GM19324 (cell line): ENCODE measurements at regions not wholly inside any gene's neighbourhood (a gene's known extent, or its start where the extent isn't known, plus 50 kb on each side); places are given as distances from the start of the nearest gene placed in this dataset.

Source experiments
- ATAC-seq: cut with Tn5 transposase; IDR thresholded peaks from one replicate; pipeline ENCODE4 v1.9.1; 2021; ENCODE audit warnings: mild to moderate bottlenecking, moderate library complexity; ENCODE audit not compliant: unreplicated experiment, low FRiP score

- no peak for ATAC-seq
These were observed 612.7 kb upstream of the ZWINT start for GRCh38 chr10:56973766-56974165.

- ATAC-seq = no peak
These were observed 582.2 kb upstream of the ZWINT start for GRCh38 chr10:56943221-56943755.

GRCh38 chr10:56934515-56934914, 573.5 kb upstream of the ZWINT start:
- ATAC-seq = no peak

GRCh38 chr10:56928714-56929113, 567.7 kb upstream of the ZWINT start:
- ATAC-seq = no peak

GRCh38 chr10:56927701-56928100, 566.6 kb upstream of the ZWINT start:
- ATAC-seq = no peak

- no peak for ATAC-seq
These were observed 559.7 kb upstream of the ZWINT start for GRCh38 chr10:56920601-56921261.

GRCh38 chr10:56912043-56912442, 551.0 kb upstream of the ZWINT start:
- ATAC-seq = no peak

GRCh38 chr10:56905051-56905450, 544.0 kb upstream of the ZWINT start:
- ATAC-seq = no peak

- no peak for ATAC-seq
These were observed 541.5 kb upstream of the ZWINT start for GRCh38 chr10:56902554-56902953.

- ATAC-seq = no peak
These were observed 534.2 kb upstream of the ZWINT start for GRCh38 chr10:56895306-56895705.

- no peak for ATAC-seq
These were observed 520.2 kb upstream of the ZWINT start for GRCh38 chr10:56881218-56881617.

- ATAC-seq = no peak
These were observed 519.5 kb upstream of the ZWINT start for GRCh38 chr10:56880606-56881005.

GRCh38 chr10:56874950-56875349, 513.9 kb upstream of the ZWINT start:
- no peak for ATAC-seq

GRCh38 chr10:56871160-56871668, 510.2 kb upstream of the ZWINT start:
- no peak for ATAC-seq

- ATAC-seq = no peak
These were observed 506.2 kb upstream of the ZWINT start for GRCh38 chr10:56867236-56867635.

GRCh38 chr10:56856569-56856968, 495.5 kb upstream of the ZWINT start:
- ATAC-seq = no peak

GRCh38 chr10:56844978-56845529, 484.0 kb upstream of the ZWINT start:
- ATAC-seq = no peak

GRCh38 chr10:56836659-56837058, 475.6 kb upstream of the ZWINT start:
- no peak for ATAC-seq

GRCh38 chr10:56831681-56832080, 470.6 kb upstream of the ZWINT start:
- ATAC-seq = no peak

GRCh38 chr10:56823849-56824248, 462.8 kb upstream of the ZWINT start:
- no peak for ATAC-seq

- no peak for ATAC-seq
These were observed 444.0 kb upstream of the ZWINT start for GRCh38 chr10:56805022-56805421.

GRCh38 chr10:56785292-56785691, 424.2 kb upstream of the ZWINT start:
- no peak for ATAC-seq
